Left lobe of liver (tissue), 2 donors: ENCODE measurements at regions not wholly inside any gene's neighbourhood (a gene's known extent, or its start where the extent isn't known, plus 50 kb on each side); places are given as distances from the start of the nearest gene placed in this dataset.

Experiments
- ATAC-seq: fragments of 200-7000 bp; cut with Tn5 transposase; one replicate; pipeline ENCODE4 v1.9.1; 2020; ENCODE audit warnings: mild to moderate bottlenecking, moderate library complexity
- DNase-seq: peaks from one replicate; pipeline ENCODE4 v3.0.0-alpha.2; 2020; ENCODE audit warnings: low spot score
- donor health status: DM: no; HTN: no; CAD: no; lungs with moderate emphysema.
- donor health status: DM: no; HTN: yes; CAD: no.

DNA sequence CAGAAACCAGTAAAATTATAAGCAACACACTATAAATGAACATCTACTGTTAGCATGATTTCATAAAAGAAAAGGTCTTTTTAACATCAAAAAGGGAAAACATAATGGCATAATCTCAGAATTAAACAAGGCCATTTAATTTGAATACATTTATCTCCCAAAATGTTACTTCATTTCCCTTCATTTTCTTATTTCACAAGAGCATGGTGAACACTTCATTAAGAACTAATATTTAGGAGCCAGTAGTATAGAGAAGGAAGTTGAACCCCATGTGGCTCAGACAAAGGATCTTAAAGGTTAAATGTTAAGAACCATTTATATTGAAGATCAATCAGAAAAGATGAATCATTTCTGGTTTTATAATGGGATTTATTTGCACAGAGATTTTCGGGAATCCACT lies 981.7 kb downstream of the TTLL7 start:
- ATAC-seq (no peak), DNase-seq (no peak)

GRCh38 chr1:83016354-83016849 lies 982.5 kb downstream of the TTLL7 start:
- ATAC-seq (no peak), DNase-seq (no peak)

DNA sequence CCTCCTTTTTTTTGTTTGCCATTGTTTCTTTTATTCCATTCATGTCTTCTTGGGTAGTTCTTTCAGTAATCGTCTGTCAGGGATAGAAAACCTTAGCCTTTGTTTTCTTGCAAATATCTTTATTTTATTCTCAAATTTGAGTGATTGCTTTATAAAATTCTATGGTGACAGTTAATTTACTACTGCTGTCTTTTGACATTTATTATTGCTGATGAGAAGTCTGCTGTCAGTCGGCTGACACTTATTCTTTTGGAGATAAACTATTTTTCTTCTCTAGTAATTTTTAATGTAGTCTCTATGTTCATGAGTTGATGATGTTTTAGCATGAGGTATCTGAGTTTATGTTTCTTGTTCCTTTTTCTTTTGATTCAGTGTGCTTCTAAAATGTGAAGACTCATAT lies 983.8 kb downstream of the TTLL7 start:
- ATAC-seq (no peak), DNase-seq (no peak)

- no peak for DNase-seq
- ATAC-seq, result no peak
Measured at GRCh38 chr1:83012950-83013349, 986.0 kb downstream of the TTLL7 start.

- no peak for ATAC-seq
- DNase-seq, result no peak
Measured at GRCh38 chr1:83011265-83011664, 987.7 kb downstream of the TTLL7 start.

DNA sequence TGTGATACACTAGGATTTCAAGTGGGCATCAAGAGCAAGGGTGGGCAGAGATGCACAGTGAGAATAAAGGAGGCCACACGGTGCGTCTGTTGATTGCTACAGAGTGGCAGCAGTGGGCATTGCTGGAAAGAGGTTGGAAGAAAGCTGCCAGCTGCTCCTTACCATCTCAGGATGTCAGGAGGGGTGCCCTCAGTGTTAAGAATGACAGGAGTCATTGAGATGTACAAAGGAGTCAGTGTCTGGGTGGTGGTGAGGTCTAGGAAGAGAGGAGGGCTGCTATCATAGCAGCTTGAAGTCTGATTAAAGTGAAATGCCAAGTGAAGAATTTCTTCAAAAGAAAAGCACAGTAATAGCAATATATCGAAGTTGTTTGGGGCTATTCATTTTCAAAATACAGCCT lies 992.7 kb downstream of the TTLL7 start:
- DNase-seq, result no peak
- ATAC-seq, result no peak

- ATAC-seq (no peak), DNase-seq (no peak)
Measured at GRCh38 chr1:83000286-83000685, 998.6 kb downstream of the TTLL7 start.

GRCh38 chr1:82995951-82996350 lies 1003.0 kb downstream of the TTLL7 start:
- DNase-seq (no peak), ATAC-seq (no peak)

DNA sequence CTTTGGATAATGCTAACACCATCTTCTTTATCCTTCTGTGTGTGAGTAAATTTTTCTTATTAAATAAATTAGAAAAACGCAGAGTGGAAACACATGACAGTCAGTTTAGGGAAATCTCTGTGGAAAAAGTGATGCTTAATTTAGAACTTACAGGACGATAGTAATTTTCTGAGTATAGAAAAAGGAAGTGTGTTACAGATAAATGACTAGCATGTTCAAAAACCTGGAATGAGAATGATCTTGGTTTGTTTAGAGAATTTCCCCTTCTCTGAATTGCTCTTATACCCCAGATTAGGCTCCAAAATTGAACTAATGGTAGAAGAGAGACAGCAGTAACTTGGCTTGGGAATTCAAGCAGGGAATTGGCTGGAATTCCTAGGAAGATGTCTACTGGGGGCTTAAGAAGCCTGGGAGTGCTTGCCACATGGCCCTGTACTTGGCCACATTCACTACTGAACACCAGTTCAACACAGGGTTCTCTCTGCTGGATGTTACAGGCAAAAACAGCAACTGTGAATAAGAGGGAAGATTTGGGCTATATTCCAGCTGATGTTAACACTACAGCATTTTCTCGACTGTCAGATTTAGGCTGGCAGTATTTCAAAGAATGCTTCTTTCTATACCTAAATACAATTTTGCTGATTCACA lies 1004.2 kb downstream of the TTLL7 start:
- DNase-seq (no peak), ATAC-seq (no peak)

- DNase-seq (no peak), ATAC-seq (no peak)
Measured at GRCh38 chr1:82991569-82991968, 1007.4 kb downstream of the TTLL7 start.

GRCh38 chr1:82979593-82980236 lies 1019.2 kb downstream of the TTLL7 start:
- DNase-seq (no peak), ATAC-seq (no peak)

GRCh38 chr1:82978461-82979324 lies 1020.2 kb downstream of the TTLL7 start:
- no peak for ATAC-seq
- no peak for DNase-seq

- ATAC-seq (no peak), DNase-seq (no peak)
Measured at GRCh38 chr1:82972841-82973553, 1025.9 kb downstream of the TTLL7 start.

DNA sequence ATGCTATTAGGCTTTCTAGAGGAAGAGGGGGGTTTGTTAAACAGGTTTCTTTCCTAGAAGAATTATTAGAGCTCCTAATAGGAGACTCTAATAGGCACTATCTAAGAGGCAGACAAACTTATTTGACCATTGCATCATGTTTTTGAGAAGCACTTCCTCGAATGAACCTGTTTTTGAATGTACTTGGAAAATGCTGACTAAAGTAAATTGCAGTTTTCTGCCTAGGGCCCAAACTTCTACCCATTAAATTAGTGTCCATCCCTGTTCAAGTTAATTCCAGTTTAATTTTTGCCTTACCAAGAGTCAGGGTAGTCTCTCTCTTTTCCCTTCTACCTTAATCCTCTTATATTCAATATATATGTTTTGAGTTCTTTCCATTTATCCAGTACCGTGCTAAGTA lies 1029.6 kb downstream of the TTLL7 start:
- DNase-seq, result no peak
- no peak for ATAC-seq

GRCh38 chr1:82962658-82963057 lies 1036.3 kb downstream of the TTLL7 start:
- ATAC-seq (no peak), DNase-seq (no peak)

DNA sequence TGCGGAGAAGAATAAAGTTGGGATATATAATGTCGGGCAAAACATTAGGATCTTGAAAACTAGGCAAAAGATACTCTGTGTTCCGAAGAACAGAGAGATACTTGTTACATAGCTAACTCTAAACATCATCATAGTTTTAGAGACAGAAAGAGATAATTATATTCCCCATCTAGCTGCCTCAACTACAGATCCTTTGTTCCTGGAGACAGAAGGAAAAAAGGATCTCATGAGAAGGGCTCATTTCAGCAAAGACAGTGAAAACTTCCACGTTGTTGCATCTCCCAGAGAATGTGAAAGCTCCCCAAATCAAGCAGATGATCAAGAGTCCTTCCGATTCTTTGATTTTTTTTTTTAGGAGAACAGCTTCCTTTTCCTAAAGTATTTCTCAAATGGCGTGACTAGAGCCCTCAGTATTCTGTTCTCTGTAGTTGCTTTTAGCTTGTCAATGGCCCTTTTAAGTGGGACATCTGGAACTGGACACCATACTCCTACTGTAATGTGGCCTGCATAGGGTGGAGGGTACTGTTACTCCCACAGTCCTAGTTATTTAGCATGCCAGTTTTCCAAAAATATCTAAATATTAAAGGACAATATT lies 1048.2 kb downstream of the TTLL7 start:
- DNase-seq, result no peak
- no peak for ATAC-seq

- no peak for DNase-seq
Measured at GRCh38 chr1:82948386-82948785, 1050.5 kb downstream of the TTLL7 start.

DNA sequence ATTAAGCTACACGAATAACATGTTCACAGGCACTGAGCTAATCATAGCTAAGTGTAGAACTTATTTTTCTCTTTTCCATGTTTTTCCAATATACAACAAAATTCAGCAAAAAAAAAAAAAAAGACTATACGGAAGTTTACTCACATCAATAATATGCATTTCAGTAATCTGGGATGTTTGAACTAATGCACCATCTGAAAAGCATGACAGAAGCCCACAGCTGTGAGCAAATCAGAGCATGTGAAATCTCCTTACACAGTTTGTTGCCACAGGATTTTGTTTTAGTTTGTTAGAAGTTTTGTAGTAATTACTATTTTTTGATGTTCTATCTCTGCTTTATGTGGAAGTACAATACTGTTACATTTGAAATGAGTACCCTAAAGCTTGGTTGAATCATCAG lies 1051.7 kb downstream of the TTLL7 start:
- DNase-seq (no peak), ATAC-seq (no peak)

More at GRCh38 chr1:82948386-82948785, 1050.5 kb downstream of the TTLL7 start:
- ATAC-seq, result no peak

DNA sequence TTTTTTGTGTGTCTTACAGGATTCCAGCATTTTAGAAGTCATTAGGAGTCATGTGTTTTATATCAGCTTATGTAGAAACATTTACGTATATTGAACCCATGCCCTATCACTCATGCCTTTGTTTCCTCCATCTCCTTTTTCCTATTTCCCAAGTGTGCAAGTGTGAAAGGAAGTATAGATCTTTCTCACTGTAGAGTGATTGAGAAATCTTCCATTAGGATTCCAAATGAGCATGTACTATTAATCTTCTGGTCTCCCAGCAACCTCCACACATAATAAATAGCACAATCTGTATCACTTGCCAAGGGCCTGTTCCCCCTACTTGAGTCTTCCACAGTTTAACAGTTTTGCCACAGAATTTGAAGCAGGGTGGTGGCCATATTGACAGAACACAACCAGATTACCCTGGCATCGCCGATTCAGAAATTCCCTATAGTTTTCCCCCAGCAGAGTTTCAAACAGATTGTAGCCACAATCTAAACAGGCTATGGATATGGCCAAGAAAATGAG lies 1052.8 kb downstream of the TTLL7 start:
- no peak for ATAC-seq
- no peak for DNase-seq

DNA sequence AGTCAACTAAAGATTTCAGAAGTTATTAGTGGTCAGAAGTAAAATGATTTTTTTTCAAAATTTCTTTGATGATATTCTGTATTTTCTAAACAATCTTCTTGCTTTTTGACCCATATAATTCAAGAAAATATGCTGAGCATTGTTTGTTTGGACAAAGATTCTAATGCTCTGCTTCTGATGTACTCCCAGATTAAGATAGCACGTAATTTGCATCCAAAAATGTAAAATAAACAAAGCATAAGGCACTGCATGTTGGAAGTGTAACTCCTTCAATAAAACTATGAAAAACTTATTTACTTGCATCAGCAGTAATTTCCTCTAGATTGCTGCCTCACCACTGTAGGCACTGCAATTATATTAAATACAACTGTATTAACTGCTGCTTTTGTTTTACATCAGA lies 1054.1 kb downstream of the TTLL7 start:
- DNase-seq, result no peak

GRCh38 chr1:82934074-82934473 lies 1064.9 kb downstream of the TTLL7 start:
- no peak for ATAC-seq
- no peak for DNase-seq

More for the DNA sequence above, 1054.1 kb downstream of the TTLL7 start:
- ATAC-seq, result no peak
